B cell (primary cell): ENCODE measurements at regions not wholly inside any gene's neighbourhood (a gene's known extent, or its start where the extent isn't known, plus 50 kb on each side); places are given as distances from the start of the nearest gene placed in this dataset.
"Not testable (repeated sequence)": the region's sequence is repeated elsewhere in the genome, so short reads cannot be mapped to it uniquely, and the experiment has no call there.

Source experiments
- ATAC-seq: fragments of 200-7000 bp; cut with Tn5 transposase; one replicate; pipeline ENCODE4 v1.10.0; 2021; ENCODE audit warnings: low read depth, mild to moderate bottlenecking, moderate number of reproducible peaks, moderate library complexity
- CTCF ChIA-PET: fragments of 350-600 bp; sonication (Branson Sonifier 250); formaldehyde crosslinking; loops from one replicate; lab custom pipeline; 2021; ENCODE audit warnings: antibody characterized with exemption, inconsistent platforms; lab: Charles Lee
- POLR2A ChIA-PET: fragments of 350-600 bp; sonication (Branson Sonifier 250); formaldehyde crosslinking; loops from one replicate; lab custom pipeline; 2021; ENCODE audit warnings: antibody characterized with exemption; lab: Charles Lee
- DNase-seq: peaks from one replicate; pipeline ENCODE4 v3.0.0; 2013
- H2AFZ ChIP-seq: 2 replicates; pipeline ENCODE4 v1.6.1; 2012; ENCODE audit warnings: mild to moderate bottlenecking, low read depth, low read length; ENCODE audit not compliant: insufficient read depth, poor library complexity, severe bottlenecking
- H3K27ac ChIP-seq, 2 donors: 1 replicate in 1 of 2; 2 replicates in 1 of 2; pipeline ENCODE4 v1.5.1; 2012 to 2013; ENCODE audit warnings: low read length in 2 of 2, mild to moderate bottlenecking in 2 of 2, moderate library complexity in 1 of 2
- H3K27me3 ChIP-seq, 4 experiments: fragments of 200-600 bp in 1 of 4; sonication (generic) in 1 of 4; replicated peaks in 1 of 4; 1 replicate in 2 of 4; 2 replicates in 2 of 4; pipeline versions ENCODE4 v1.6.1 to v1.7.0; 2013 to 2016; ENCODE audit warnings: low read length in 3 of 4, mild to moderate bottlenecking in 2 of 4, mixed read lengths in 1 of 4, moderate library complexity in 1 of 4; ENCODE audit not compliant: insufficient read depth in 4 of 4, control insufficient read depth in 3 of 4; ENCODE audit errors: control extremely low read depth in 1 of 4
- H3K36me3 ChIP-seq, 2 experiments: replicated peaks in 1 of 2; 1 replicate in 1 of 2; 2 replicates in 1 of 2; pipeline versions ENCODE4 v1.6.1 to v1.7.1; 2013; ENCODE audit warnings: low read length in 1 of 2; ENCODE audit not compliant: insufficient read depth in 2 of 2, control insufficient read depth in 1 of 2; ENCODE audit errors: control extremely low read depth in 1 of 2, extremely low read depth in 1 of 2
- H3K4me1 ChIP-seq, 2 donors: fragments of 200-600 bp in 1 of 2; sonication (generic) in 1 of 2; 1 replicate in 1 of 2; 2 replicates in 1 of 2; pipeline versions ENCODE4 v1.5.1 to v1.6.1; 2013 to 2017; ENCODE audit warnings: low read length in 2 of 2; ENCODE audit not compliant: control insufficient read depth in 2 of 2, insufficient read depth in 2 of 2
- H3K4me2 ChIP-seq: replicated peaks from 2 replicates; pipeline ENCODE3; 2012; ENCODE audit warnings: mild to moderate bottlenecking, low read depth, low read length; ENCODE audit not compliant: poor library complexity, severe bottlenecking
- H3K4me3 ChIP-seq, 5 experiments: fragments of 200-600 bp in 1 of 5; sonication (generic) in 1 of 5; 1 replicate in 3 of 5; 2 replicates in 2 of 5; pipeline versions ENCODE4 v1.5.1 to v1.7.0; 2011 to 2016; ENCODE audit warnings: low read length in 4 of 5, mild to moderate bottlenecking in 4 of 5, low read depth in 2 of 5, control low read depth in 1 of 5, moderate library complexity in 1 of 5; ENCODE audit not compliant: insufficient read depth in 1 of 5; ENCODE audit errors: control extremely low read depth in 1 of 5, extremely low read depth in 1 of 5
- H3K79me2 ChIP-seq: fragments of 200-600 bp; sonication (generic); one replicate; pipeline ENCODE4 v1.6.0; 2016; ENCODE audit warnings: low read length; ENCODE audit not compliant: control insufficient read depth, insufficient read depth
- H3K9ac ChIP-seq: fragments of 200-600 bp; sonication (generic); 2 replicates; pipeline ENCODE4 v1.6.1; 2017; ENCODE audit warnings: mild to moderate bottlenecking, low read length, moderate library complexity
- H3K9me3 ChIP-seq, 3 donors: one replicate each; pipeline versions ENCODE4 v1.6.1 to v1.7.1; 2013; ENCODE audit warnings: low read length in 2 of 3; ENCODE audit not compliant: control insufficient read depth in 2 of 3, insufficient read depth in 1 of 3; ENCODE audit errors: control extremely low read depth in 1 of 3
- H4K20me1 ChIP-seq: 2 replicates; pipeline ENCODE4 v1.6.0; 2012; ENCODE audit warnings: mild to moderate bottlenecking, low read length; ENCODE audit not compliant: insufficient read depth, control insufficient read depth, poor library complexity, severe bottlenecking
- H3K27ac Mint-ChIP-seq: one replicate; pipeline ENCODE4 v1.8.0; 2021; ENCODE audit warnings: mixed read lengths
- H3K27me3 Mint-ChIP-seq: one replicate; pipeline ENCODE4 v1.8.0; 2021; ENCODE audit warnings: mixed read lengths
- H3K4me1 Mint-ChIP-seq: one replicate; pipeline ENCODE4 v1.8.0; 2021; ENCODE audit warnings: mixed read lengths
- H3K4me3 Mint-ChIP-seq: one replicate; pipeline ENCODE4 v1.8.0; 2021; ENCODE audit warnings: mixed read lengths
- H3K9me3 Mint-ChIP-seq: one replicate; pipeline ENCODE4 v1.8.0; 2022; ENCODE audit warnings: mixed read lengths; ENCODE audit not compliant: insufficient read depth
- CTCF ChIP-seq: fragments of 200-600 bp; IDR thresholded peaks from one replicate; pipeline ENCODE4 v1.8.0; 2022; ENCODE audit warnings: antibody characterized with exemption, mild to moderate bottlenecking
- EZH2 ChIP-seq: IDR thresholded peaks from 2 replicates; pipeline ENCODE4 v1.6.1; 2012; ENCODE audit warnings: borderline replicate concordance, low read depth, mild to moderate bottlenecking, moderate library complexity, low read length; ENCODE audit not compliant: insufficient read depth, poor library complexity, severe bottlenecking
- WGBS: methylation state at CpG from one replicate; pipeline ENCODE4 v1.1.5; 2013; ENCODE audit warnings: missing lambda C conversion rate; ENCODE audit not compliant: insufficient coverage; 5-methylcytosine and 5-hydroxymethylcytosine counted together
- intact Hi-C: fragments of 100-400 bp; cut with micrococcal nuclease; formaldehyde crosslinking; loops from one replicate; pipeline ENCODE4 v1.10.0; 2022

GRCh38 chr18:10101729-10102128 lies 187.9 kb downstream of the VAPA start:
- Mint-ChIP-seq H3K27ac (no peak overlapping the region), H3K4me3 (no peak overlapping the region)
- WGBS, result 83% methylated on average over 3 of the region's 5 CpGs

GRCh38 chr18:10105118-10105517 lies 191.3 kb downstream of the VAPA start:
- H3K27ac Mint-ChIP-seq, H3K79me2 ChIP-seq, CTCF ChIA-PET, H3K9me3 Mint-ChIP-seq, H3K4me3 Mint-ChIP-seq, H3K4me3 ChIP-seq, H3K27me3 ChIP-seq, ATAC-seq, H2AFZ ChIP-seq, H3K9ac ChIP-seq, H3K27ac ChIP-seq, intact Hi-C loops, H3K4me2 ChIP-seq, DNase-seq, POLR2A ChIA-PET, H3K4me1 ChIP-seq, H3K4me1 Mint-ChIP-seq, H4K20me1 ChIP-seq, H3K36me3 ChIP-seq, H3K9me3 ChIP-seq: not testable (repeated sequence)
- H3K27me3 Mint-ChIP-seq, result peaks cover 14% of the 10 kb centered on the region
- no CpG with 5 or more reads among the region's 1 CpG for WGBS

More at GRCh38 chr18:10101729-10102128, 187.9 kb downstream of the VAPA start:
- ATAC-seq, result no peak
- Histone ChIP-seq H4K20me1 (no peaks in the 10 kb centered on the region), H3K9me3 (no peaks in the 10 kb centered on the region), H3K79me2 (no peaks in the 10 kb centered on the region), H3K27me3 (peaks cover 0 to 5% (median 0%) of the 10 kb centered on the region in 4 experiments), H3K36me3 (no peaks in the 10 kb centered on the region), H3K4me2 (no peak overlapping the region), H3K27ac (no peak overlapping the region), H3K4me3 (no peak overlapping the region), H3K4me1 (no peaks in the 10 kb centered on the region), H3K9ac (no peak overlapping the region), H2AFZ (no peak overlapping the region)
- ChIA-PET POLR2A (no interaction called here), CTCF (interaction anchor here (0.6 kb wide), 1 partner anchor 1373 kb away, joined by 3 read pairs; no protein-coding TSS in a partner anchor)
- intact Hi-C loops, result no loop called here
- no peaks in the 10 kb centered on the region for H3K4me1 Mint-ChIP-seq
- peaks cover 6% of the 10 kb centered on the region for H3K27me3 Mint-ChIP-seq
- no peak for DNase-seq
- H3K9me3 Mint-ChIP-seq, result peaks cover 7% of the 10 kb centered on the region
- no peak for TF ChIP-seq CTCF
- no peak for TF ChIP-seq EZH2
